Anterior cingulate cortex (tissue), 58 donors: ENCODE measurements at regions not wholly inside any gene's neighbourhood (a gene's known extent, or its start where the extent isn't known, plus 50 kb on each side); places are given as distances from the start of the nearest gene placed in this dataset.

Source experiments
- DNase-seq, 58 donors: peaks; one replicate each; lab custom pipeline; 2025; lab: John Stamatoyannopoulos, UW

DNA sequence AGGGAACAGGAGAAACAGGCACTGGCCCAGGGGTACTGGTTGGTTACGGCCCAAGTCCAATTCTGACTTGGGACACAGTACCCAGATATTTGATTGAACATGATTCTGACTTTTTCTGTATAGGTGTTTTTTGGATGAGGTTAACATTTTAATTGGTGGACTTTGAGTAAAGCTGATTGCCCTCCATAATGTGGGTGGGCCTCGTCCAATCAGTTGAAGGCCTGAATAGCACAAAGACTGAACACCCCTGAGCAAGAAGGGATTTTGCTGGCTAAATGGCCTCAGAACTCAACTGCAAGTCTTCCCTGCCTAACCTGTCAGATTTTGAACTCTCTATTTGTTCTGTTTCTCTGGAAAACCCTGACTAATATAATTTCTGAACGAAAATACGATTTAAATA is 222.6 kb downstream of the TEX36 start:
- DNase-seq: no peak

- no peak for DNase-seq
Observed at GRCh38 chr10:125457406-125457805, 225.6 kb downstream of the TEX36 start.

DNA sequence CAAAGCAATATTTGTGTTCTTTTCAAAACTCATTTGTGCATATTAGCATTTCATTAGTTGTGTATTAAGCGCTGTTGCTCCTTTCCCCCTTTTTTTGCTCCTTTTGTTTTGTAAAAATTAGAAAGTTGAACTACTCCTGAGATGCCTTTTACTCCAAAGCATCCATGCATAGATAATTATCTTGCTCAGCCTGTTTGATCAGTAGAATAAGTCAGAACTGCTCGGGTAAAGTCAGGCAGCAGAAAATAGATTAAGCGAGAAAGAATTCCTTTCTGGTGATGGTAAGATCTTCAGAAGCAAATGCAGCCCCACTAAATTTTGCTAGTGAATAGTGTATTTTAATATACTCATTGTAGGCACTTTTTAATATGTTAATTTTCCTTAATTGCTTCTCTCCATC is 227.1 kb downstream of the TEX36 start:
- DNase-seq: no peak

GRCh38 chr10:125455431-125455830 is 227.5 kb downstream of the TEX36 start:
- no peak for DNase-seq

DNA sequence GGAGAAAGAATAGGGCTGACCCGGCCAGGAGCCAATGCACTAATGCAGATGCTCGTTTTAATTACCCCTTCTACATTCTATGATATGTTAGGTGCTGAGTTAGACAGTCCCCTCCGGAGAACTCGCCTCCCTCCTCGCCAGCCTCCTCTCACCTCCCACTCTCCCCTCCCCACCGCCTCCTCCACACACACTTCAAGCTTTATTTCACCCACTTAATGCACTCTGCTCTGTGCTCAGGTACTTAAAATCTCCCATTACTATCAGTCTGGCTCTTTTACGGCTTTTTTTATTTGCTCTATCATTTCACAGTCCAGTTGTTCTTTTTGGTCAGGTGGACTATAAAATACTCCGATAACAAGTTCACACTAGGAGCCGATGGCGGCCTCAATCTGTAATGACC is 231.6 kb downstream of the TEX36 start:
- DNase-seq: no peak

DNA sequence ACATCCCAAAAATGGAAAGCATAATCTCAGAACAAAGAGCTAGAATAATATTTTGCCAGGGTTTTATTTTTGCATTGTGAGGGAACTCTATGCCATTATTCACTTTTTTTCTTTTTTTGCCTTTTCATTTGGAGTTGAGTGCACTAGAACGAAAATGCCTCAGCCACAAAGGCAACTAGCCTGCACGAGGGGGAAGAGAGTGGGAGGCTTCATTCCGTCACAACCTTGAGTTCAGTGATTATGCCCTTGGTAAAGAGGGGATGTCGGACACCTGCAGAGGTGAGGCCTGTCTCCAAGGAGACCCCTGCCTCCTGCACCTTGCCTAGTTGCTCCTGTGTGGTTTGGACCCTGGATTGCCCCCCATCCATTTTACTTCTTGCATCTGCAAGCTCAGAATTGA is 232.7 kb downstream of the TEX36 start:
- no peak for DNase-seq

- no peak for DNase-seq
Observed at GRCh38 chr10:125449571-125449970, 233.4 kb downstream of the TEX36 start.

GRCh38 chr10:125448596-125448995 is 234.4 kb downstream of the TEX36 start:
- no peak for DNase-seq

GRCh38 chr10:125444790-125445189 is 238.2 kb downstream of the TEX36 start:
- no peak for DNase-seq

DNA sequence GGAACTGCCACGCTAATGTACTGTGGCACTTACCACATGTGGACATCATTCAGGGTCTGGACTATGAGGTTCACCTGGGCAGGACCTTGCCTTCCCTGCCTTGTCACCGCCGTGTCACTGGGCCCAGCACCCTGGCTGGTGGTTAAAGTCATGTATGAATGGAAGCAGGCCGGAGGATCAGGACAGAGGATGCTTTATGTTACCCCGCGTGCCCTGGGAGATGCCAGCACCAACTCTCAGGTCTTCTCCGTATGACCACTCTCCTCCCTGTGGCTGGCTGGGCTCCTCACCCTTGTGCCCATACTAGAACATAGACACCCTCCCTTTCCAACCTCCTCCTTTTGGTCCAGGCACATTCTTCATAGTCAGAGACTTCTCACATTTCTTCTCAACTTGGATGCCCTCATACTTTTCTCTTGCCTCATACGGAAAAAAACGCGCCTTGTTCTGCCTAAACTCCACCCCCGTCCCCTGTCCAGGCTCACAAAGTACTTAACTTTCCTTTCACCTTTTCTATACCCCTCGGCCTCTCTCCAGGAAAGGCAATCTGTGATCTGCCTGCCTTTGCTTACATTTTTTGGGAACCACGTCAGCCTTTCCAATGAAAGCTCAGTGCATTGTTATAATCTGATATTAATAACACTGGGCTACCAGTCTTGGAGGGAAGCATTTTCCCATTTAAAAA is 240.0 kb downstream of the TEX36 start:
- DNase-seq: no peak

GRCh38 chr10:125441151-125441550 is 241.8 kb downstream of the TEX36 start:
- no peak for DNase-seq

DNA sequence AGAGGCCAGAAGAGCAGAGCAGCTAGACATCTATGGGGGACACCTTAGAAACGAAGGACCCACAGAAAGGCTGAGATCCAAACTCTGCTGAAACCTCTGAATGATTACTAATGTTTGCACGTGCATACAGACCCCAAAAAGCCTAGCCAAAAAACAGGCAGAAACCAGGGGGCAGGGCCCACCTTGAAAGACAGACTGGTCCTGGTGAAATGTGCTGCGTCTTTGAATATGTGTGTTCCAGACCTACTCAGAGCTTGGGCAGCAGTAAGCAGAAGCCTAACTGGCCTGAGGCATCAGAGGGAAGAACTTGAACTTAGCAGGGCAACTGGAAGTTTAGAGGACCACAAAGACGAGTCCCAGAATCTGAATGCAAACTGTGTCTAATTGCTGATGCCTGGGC is 251.8 kb downstream of the TEX36 start:
- DNase-seq: no peak

DNA sequence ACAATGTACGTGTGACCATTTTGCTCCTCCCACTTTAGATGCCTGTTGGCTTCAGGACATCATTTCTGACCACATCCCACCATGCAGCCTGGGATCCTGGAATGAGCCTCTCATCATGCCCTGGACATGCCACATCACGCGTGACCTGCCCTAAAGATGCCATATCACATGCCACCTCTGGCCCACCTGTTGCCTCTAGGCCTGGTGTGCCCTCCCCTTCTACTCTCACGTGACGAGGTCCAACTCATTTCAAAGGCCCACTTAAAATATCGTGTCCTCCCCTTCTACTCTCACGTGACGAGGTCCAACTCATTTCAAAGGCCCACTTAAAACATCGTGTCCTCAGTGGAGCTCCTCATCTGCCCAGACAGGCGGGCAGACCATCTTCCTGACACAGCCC is 254.9 kb downstream of the TEX36 start:
- no peak for DNase-seq

DNA sequence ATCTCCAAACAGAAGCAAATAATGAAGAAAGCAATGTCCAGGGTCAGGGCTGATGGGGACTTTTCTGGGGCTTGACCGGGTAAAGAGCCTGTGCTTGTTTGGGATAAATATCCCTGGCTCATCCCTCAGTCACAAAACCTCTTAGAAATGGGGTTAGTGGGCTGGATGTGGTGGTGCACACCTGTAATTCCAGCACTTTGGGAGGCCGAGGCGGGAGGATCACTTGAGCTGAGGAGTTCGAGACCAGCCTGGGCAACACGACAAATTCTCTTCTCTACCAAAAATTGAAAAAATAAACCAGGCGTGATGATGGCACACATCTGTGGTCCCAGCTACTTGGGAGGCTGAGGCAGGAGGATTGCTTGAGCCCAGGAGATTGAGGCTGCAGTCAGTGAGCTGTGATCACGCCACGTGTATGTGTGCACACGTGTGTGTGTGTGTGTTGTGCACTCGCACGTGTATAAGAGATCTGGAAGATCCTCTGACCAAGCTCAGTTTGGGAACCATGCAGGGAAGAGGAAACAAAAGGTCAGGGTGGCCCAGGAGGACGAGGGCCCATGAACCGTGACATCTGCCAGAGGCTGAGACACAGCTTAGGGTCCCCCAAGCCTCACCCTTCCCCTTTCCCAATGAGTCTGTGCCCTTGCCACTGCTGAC is 258.6 kb downstream of the TEX36 start:
- DNase-seq: no peak

- no peak for DNase-seq
Observed at GRCh38 chr10:125423569-125423968, 259.4 kb downstream of the TEX36 start.

- no peak for DNase-seq
Observed at GRCh38 chr10:125419831-125420230, 259.5 kb upstream of the CTBP2 start.

DNA sequence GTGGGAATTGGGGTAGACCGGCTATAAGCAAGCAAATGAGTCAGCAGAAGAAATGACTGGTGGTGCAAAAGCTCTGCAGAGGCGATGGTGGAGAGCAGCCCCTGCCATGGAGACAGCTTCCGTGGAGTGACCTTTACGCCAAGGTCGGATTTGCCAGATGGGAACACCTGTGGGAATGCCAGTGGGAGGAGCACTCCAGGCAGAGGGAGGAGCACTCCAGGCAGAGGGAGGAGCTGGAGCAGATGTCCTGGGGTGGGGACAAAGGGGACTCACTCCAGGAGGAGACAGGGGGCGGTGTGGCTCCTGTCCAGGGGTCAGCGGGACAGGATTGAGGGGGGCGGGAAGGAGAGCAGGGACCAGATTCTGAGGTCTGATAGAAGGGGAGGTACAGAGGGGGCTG is 258.8 kb upstream of the CTBP2 start:
- no peak for DNase-seq

DNA sequence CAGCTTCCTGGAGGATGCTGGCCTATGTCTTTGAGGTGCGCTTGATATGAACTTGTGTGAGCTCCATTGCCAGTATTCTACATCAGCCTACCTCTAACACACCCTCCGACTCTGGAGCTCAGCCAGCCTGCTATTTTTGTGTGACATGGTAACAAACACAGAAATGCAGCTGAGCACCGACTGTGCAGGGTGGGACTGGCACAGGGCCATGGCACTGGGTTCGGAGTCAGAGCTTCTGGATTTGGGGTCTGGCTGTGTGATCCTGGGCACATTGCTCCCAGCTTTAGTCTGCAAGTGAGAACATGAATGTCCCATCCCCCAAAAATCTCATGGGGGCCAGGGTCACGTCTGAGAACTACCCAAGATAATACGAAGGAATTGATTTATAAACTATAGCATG is 257.2 kb upstream of the CTBP2 start:
- no peak for DNase-seq

DNA sequence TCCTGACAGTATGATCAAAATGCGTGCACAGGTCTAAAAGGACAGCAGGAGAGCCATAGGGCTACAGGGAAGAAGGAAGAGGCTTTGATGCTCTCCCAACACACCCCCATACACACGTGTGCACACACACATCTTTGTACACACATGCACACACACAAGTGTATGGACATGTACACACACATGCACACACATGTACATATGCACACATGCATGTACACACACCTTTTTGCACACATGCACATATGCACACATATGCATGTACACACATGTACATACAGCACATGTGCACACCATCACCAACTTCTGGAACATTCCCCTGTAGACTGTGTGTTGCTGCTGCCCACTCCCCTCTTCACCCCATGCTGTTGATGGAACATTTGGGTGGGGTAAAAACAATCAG is 255.6 kb upstream of the CTBP2 start:
- DNase-seq: no peak

DNA sequence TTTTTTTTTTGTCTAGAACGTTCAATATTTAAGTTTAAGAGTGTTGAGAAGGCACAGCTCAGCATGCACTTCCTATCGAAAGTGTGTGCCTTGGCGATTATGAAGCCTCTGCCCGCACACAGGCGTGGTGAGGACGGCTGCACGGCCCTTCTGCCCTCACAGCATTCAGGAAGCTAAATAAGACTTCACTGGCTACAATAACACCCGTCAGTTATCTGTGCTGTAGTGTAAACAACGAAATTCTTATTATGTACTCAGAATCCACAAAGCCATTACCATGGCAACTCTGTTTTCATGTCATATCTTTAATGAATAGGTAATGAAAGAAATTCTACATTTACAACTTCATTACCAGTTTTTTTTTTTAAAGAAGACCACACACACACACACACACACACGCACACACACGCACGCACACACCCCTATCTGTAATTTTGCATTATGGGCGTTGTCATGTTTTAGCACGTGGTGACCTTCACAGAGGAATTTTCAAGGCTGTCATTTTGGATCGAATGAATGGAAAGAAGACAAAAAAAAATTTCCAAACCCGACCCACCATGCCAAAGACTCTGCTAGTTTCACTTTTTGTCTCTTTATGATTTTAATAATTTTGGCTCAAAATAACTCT is 254.8 kb upstream of the CTBP2 start:
- DNase-seq: no peak

DNA sequence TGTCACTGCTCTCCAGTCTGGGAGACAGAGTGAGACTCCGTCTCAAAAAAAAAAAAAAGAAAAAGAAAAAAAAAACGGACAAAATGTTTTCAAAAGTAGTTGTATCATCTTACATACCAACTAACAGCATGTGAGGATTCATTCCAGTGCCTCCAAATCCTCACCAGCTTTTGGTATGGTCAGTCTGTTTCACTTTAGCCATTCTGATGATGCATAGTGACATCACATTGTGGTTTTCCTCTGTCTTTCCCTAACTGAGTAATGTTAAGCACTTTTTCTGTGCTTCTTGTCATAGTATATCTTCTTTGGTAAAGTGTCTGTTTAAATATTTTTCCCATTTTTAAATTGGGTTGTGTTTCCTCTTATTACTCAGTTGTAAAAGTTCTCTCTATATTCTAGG is 251.4 kb upstream of the CTBP2 start:
- no peak for DNase-seq

DNA sequence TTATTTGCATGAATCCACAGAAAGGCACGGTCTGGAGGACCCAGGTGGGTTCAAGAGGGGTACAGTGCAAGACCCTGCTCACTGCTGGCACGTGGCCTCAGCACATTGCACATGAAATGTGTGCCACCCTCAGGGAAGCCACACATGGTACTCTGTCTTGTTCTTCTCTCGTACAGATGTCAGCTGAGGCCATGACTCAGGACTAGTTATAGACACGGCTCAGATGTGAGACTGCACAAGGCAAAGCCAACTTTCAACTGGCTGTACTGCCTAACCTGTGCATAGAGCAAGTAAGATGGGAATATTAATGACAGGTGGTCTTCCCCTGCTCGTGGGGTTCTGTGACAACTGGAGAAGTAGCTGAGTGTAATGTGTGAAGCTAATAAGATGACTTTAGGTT is 249.4 kb upstream of the CTBP2 start:
- no peak for DNase-seq
